H9 (cell line): ENCODE measurements at regions not wholly inside any gene's neighbourhood (a gene's known extent, or its start where the extent isn't known, plus 50 kb on each side); places are given as distances from the start of the nearest gene placed in this dataset.

Experiments used
- DNase-seq: peaks from one replicate; pipeline ENCODE4 v3.0.0-alpha.2; 2017
- H2AFZ ChIP-seq: one replicate; pipeline ENCODE4 v1.6.1; 2013; ENCODE audit warnings: mild to moderate bottlenecking, low read length, control low read depth, moderate library complexity
- H2AK5ac ChIP-seq: 2 replicates; pipeline ENCODE4 v1.6.1; 2013; ENCODE audit warnings: low read length, control low read depth, mixed read lengths; ENCODE audit not compliant: insufficient read length
- H2BK120ac ChIP-seq: one replicate; pipeline ENCODE4 v1.6.1; 2013; ENCODE audit warnings: low read depth, mild to moderate bottlenecking, low read length, control low read depth, inconsistent platforms; ENCODE audit not compliant: poor library complexity, severe bottlenecking
- H2BK12ac ChIP-seq: 2 replicates; pipeline ENCODE4 v1.6.1; 2013; ENCODE audit warnings: low read length, control low read depth, mixed read lengths, low read depth; ENCODE audit not compliant: insufficient read length
- H2BK15ac ChIP-seq: 2 replicates; pipeline ENCODE4 v1.6.1; 2013; ENCODE audit warnings: low read depth, low read length, control low read depth
- H2BK20ac ChIP-seq: one replicate; pipeline ENCODE4 v1.6.1; 2013; ENCODE audit warnings: low read depth, mild to moderate bottlenecking, low read length, control low read depth, inconsistent platforms; ENCODE audit not compliant: poor library complexity, severe bottlenecking
- H2BK5ac ChIP-seq: 2 replicates; pipeline ENCODE4 v1.6.1; 2013; ENCODE audit warnings: low read length, control low read depth, mixed read lengths; ENCODE audit not compliant: insufficient read length
- H3K14ac ChIP-seq: 2 replicates; pipeline ENCODE4 v1.6.1; 2013; ENCODE audit warnings: low read length, control low read depth; ENCODE audit not compliant: insufficient read depth
- H3K18ac ChIP-seq: 2 replicates; pipeline ENCODE4 v1.6.1; 2013; ENCODE audit warnings: low read depth, mild to moderate bottlenecking, mixed read lengths, low read length, control low read depth; ENCODE audit not compliant: insufficient read length
- H3K23ac ChIP-seq: 2 replicates; pipeline ENCODE4 v1.6.1; 2013; ENCODE audit warnings: low read length, control low read depth, mixed read lengths, low read depth; ENCODE audit not compliant: insufficient read length
- H3K23me2 ChIP-seq: 2 replicates; pipeline ENCODE4 v1.6.1; 2013; ENCODE audit warnings: low read depth, mild to moderate bottlenecking, mixed read lengths, low read length, control low read depth; ENCODE audit not compliant: insufficient read length, poor library complexity, severe bottlenecking
- H3K27ac ChIP-seq: 2 replicates; pipeline ENCODE4 v1.5.1; 2013; ENCODE audit warnings: low read length, control low read depth, mixed read lengths, low read depth; ENCODE audit not compliant: insufficient read length
- H3K27me3 ChIP-seq: 2 replicates; pipeline ENCODE4 v1.6.1; 2013; ENCODE audit warnings: low read length, control low read depth, inconsistent platforms; ENCODE audit not compliant: insufficient read depth
- H3K4ac ChIP-seq: 2 replicates; pipeline ENCODE4 v1.6.1; 2013; ENCODE audit warnings: low read depth, mild to moderate bottlenecking, control low read depth, inconsistent platforms, low read length, moderate library complexity
- H3K4me1 ChIP-seq: 2 replicates; pipeline ENCODE4 v1.6.1; 2013; ENCODE audit warnings: low read length, control low read depth, inconsistent platforms; ENCODE audit not compliant: insufficient read depth
- H3K4me2 ChIP-seq: 2 replicates; pipeline ENCODE4 v1.6.1; 2013; ENCODE audit warnings: low read length, control low read depth, mixed read lengths; ENCODE audit not compliant: insufficient read length, insufficient read depth
- H3K56ac ChIP-seq: 2 replicates; pipeline ENCODE4 v1.6.1; 2013; ENCODE audit warnings: low read depth, mild to moderate bottlenecking, mixed read lengths, low read length, control low read depth; ENCODE audit not compliant: insufficient read length
- H3K79me1 ChIP-seq: 2 replicates; pipeline ENCODE4 v1.6.1; 2013; ENCODE audit warnings: low read depth, mild to moderate bottlenecking, moderate library complexity, low read length, control low read depth, inconsistent platforms; ENCODE audit not compliant: insufficient read depth, poor library complexity, severe bottlenecking
- H3K79me2 ChIP-seq: 2 replicates; pipeline ENCODE4 v1.6.1; 2013; ENCODE audit warnings: low read length, control low read depth, inconsistent platforms; ENCODE audit not compliant: insufficient read depth
- H3K9ac ChIP-seq: 2 replicates; pipeline ENCODE4 v1.6.1; 2013; ENCODE audit warnings: low read length, control low read depth, mixed read lengths; ENCODE audit not compliant: insufficient read length; ENCODE audit errors: extremely low read depth
- H3K9me3 ChIP-seq: one replicate; pipeline ENCODE4 v1.6.1; 2013; ENCODE audit warnings: low read depth, low read length, inconsistent platforms; ENCODE audit not compliant: control insufficient read depth
- H3T11ph ChIP-seq: one replicate; pipeline ENCODE4 v1.6.1; 2013; ENCODE audit warnings: mild to moderate bottlenecking, low read length, control low read depth, inconsistent platforms
- H4K20me1 ChIP-seq: one replicate; pipeline ENCODE4 v1.6.1; 2013; ENCODE audit not compliant: control insufficient read depth, insufficient read length, insufficient read depth
- H4K5ac ChIP-seq: 2 replicates; pipeline ENCODE4 v1.6.1; 2013; ENCODE audit warnings: low read depth, mild to moderate bottlenecking, mixed read lengths, low read length, control low read depth; ENCODE audit not compliant: insufficient read length
- H4K8ac ChIP-seq: replicated peaks from 2 replicates; pipeline ENCODE4 v1.6.1; 2013; ENCODE audit warnings: low read length, control low read depth, mixed read lengths, low read depth; ENCODE audit not compliant: insufficient read length
- H4K91ac ChIP-seq: 2 replicates; pipeline ENCODE4 v1.6.1; 2013; ENCODE audit warnings: low read depth, mild to moderate bottlenecking, moderate library complexity, mixed read lengths, low read length, control low read depth; ENCODE audit not compliant: insufficient read length
- H3K27ac Mint-ChIP-seq, 3 experiments: 2 replicates in 2 of 3; 3 replicates in 1 of 3; pipeline ENCODE4 v1.8.0; 2020 to 2021; ENCODE audit warnings: mixed read lengths in 3 of 3, mild to moderate bottlenecking in 1 of 3, moderate library complexity in 1 of 3
- H3K27me3 Mint-ChIP-seq: 2 replicates; pipeline ENCODE4 v1.8.0; 2021; ENCODE audit warnings: low read depth, mild to moderate bottlenecking, moderate library complexity, mixed read lengths
- H3K36me3 Mint-ChIP-seq, 3 experiments: 2 replicates in 2 of 3; 3 replicates in 1 of 3; pipeline ENCODE4 v1.8.0; 2020 to 2021; ENCODE audit warnings: low read depth in 3 of 3, mixed read lengths in 3 of 3; ENCODE audit not compliant: insufficient read depth in 1 of 3
- H3K4me1 Mint-ChIP-seq, 2 experiments: 2 replicates each; pipeline ENCODE4 v1.8.0; 2020; ENCODE audit warnings: mixed read lengths in 2 of 2
- H3K4me3 Mint-ChIP-seq, 2 experiments: 2 replicates in 1 of 2; 3 replicates in 1 of 2; pipeline ENCODE4 v1.8.0; 2020 to 2021; ENCODE audit warnings: mild to moderate bottlenecking in 2 of 2, mixed read lengths in 2 of 2, moderate library complexity in 1 of 2
- H3K9me3 Mint-ChIP-seq, 2 experiments: 2 replicates in 1 of 2; 3 replicates in 1 of 2; pipeline ENCODE4 v1.8.0; 2020; ENCODE audit warnings: mild to moderate bottlenecking in 2 of 2, mixed read lengths in 2 of 2, moderate library complexity in 1 of 2
- WGBS: extraction: QIAGEN DNeasy Blood & Tissue Kit; methylation state at CpG from one replicate; pipeline ENCODE4 v1.1.7; 2013; ENCODE audit warnings: missing lambda C conversion rate, low lambda C conversion rate, mixed read lengths; ENCODE audit not compliant: insufficient read length; ENCODE audit errors: extremely low coverage; 5-methylcytosine and 5-hydroxymethylcytosine counted together
- TF ChIP-seq, protein P1 (sequence below): fragments of 200-600 bp; sonication (generic); conservative IDR thresholded peaks from 3 replicates; pipeline ENCODE4 v1.8.0; 2021; ENCODE audit warnings: antibody characterized with exemption, mild to moderate bottlenecking

DNA sequence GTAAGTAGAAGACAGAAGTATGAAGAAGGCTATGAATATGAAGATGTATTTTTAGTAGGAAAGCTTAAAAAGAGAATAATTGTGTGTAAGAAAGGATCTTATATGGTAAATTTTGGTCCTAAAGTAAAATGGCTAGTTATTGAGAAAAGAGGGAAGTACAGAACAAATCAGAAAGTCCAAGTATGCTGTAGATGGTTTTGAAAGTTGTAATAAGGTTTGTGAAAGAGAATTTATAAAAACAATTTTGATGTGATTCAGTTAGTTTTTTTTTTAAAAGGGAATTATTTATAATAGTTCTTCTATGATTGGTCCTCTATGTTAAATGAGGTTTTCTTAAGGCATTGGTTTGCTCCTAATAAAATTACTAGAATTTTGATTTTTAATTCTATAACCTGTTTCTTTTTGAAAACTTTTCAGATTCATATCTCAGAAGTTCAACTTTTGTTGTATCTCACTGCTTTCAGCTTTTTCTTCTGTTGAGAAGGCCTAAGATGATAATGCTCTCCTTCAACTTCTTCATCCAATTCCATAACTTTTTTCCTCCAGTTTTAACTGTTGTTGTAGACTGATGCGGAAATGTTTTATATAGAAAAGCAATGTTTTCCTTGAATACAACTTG is 322.7 kb downstream of the NOL4 start:
- H3K56ac ChIP-seq: no peak overlapping the region
- H3K4me1 ChIP-seq: no peaks in the 10 kb centered on the region
- no peak overlapping the region for H3K18ac ChIP-seq
- H2AFZ ChIP-seq: no peak overlapping the region
- H3K27me3 Mint-ChIP-seq: peaks cover 1% of the 10 kb centered on the region; the same call in 1 of the 2 replicates
- peaks cover 11 to 49% (median 35%) of the 10 kb centered on the region in 3 experiments for H3K36me3 Mint-ChIP-seq
- TF ChIP-seq, protein P1, sequence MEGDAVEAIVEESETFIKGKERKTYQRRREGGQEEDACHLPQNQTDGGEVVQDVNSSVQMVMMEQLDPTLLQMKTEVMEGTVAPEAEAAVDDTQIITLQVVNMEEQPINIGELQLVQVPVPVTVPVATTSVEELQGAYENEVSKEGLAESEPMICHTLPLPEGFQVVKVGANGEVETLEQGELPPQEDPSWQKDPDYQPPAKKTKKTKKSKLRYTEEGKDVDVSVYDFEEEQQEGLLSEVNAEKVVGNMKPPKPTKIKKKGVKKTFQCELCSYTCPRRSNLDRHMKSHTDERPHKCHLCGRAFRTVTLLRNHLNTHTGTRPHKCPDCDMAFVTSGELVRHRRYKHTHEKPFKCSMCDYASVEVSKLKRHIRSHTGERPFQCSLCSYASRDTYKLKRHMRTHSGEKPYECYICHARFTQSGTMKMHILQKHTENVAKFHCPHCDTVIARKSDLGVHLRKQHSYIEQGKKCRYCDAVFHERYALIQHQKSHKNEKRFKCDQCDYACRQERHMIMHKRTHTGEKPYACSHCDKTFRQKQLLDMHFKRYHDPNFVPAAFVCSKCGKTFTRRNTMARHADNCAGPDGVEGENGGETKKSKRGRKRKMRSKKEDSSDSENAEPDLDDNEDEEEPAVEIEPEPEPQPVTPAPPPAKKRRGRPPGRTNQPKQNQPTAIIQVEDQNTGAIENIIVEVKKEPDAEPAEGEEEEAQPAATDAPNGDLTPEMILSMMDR: no peak
- H3K9ac ChIP-seq: no peak overlapping the region
- peaks cover 32% of the 10 kb centered on the region for H3K9me3 ChIP-seq
- DNase-seq: no peak
- H3K23me2 ChIP-seq: no peaks in the 10 kb centered on the region
- H2BK5ac ChIP-seq: no peak overlapping the region
- H2BK12ac ChIP-seq: no peak overlapping the region
- no peaks in the 10 kb centered on the region for H3K79me1 ChIP-seq
- H3K23ac ChIP-seq: no peak overlapping the region
- H3K27ac Mint-ChIP-seq: no peak overlapping the region
- H2BK15ac ChIP-seq: no peak overlapping the region
- H4K91ac ChIP-seq: no peak overlapping the region
- no peak overlapping the region for H3T11ph ChIP-seq
- no peaks in the 10 kb centered on the region for H4K20me1 ChIP-seq
- no peak overlapping the region for H4K8ac ChIP-seq
- no peaks in the 10 kb centered on the region for H3K4me1 Mint-ChIP-seq
- H2BK120ac ChIP-seq: no peak overlapping the region
- H3K4me3 Mint-ChIP-seq: no peak overlapping the region
- no CpG with 5 or more reads among the region's 1 CpG for WGBS
- H2BK20ac ChIP-seq: no peak overlapping the region
- no peak overlapping the region for H3K4me2 ChIP-seq
- no peak overlapping the region for H3K27ac ChIP-seq
- peaks cover 50 to 67% of the 10 kb centered on the region in 2 experiments for H3K9me3 Mint-ChIP-seq
- H4K5ac ChIP-seq: no peak overlapping the region
- no peaks in the 10 kb centered on the region for H3K27me3 ChIP-seq
- no peak overlapping the region for H3K4ac ChIP-seq
- H3K14ac ChIP-seq: no peak overlapping the region
- H3K79me2 ChIP-seq: no peaks in the 10 kb centered on the region
- no peak overlapping the region for H2AK5ac ChIP-seq
